MM.1S (cell line): ENCODE measurements at regions not wholly inside any gene's neighbourhood (a gene's known extent, or its start where the extent isn't known, plus 50 kb on each side); places are given as distances from the start of the nearest gene placed in this dataset.

Experiments
- DNase-seq: peaks from one replicate; pipeline ENCODE4 v3.0.0-alpha.2; 2015
- H2AFZ ChIP-seq: fragments of 300-600 bp; sonication (generic); 2 replicates; pipeline ENCODE4 v1.6.0; 2016; ENCODE audit warnings: antibody characterized with exemption, low read length
- H3F3A ChIP-seq: fragments of 300-600 bp; sonication (generic); 2 replicates; pipeline ENCODE4 v1.6.1; 2016; ENCODE audit warnings: mild to moderate bottlenecking, antibody characterized with exemption, low read length, moderate library complexity, mixed read lengths; ENCODE audit not compliant: insufficient read depth
- H3K27ac ChIP-seq: fragments of 300-600 bp; sonication (generic); 2 replicates; pipeline ENCODE4 v1.5.1; 2016; ENCODE audit warnings: mild to moderate bottlenecking, low read length
- H3K27me3 ChIP-seq: fragments of 300-600 bp; sonication (generic); replicated peaks from 2 replicates; pipeline ENCODE4 v1.6.0; 2016; ENCODE audit warnings: low read length; ENCODE audit not compliant: insufficient read depth
- H3K36me3 ChIP-seq: fragments of 300-600 bp; sonication (generic); replicated peaks from 2 replicates; pipeline ENCODE4 v1.6.1; 2016; ENCODE audit warnings: mild to moderate bottlenecking, low read length, mixed read lengths; ENCODE audit not compliant: insufficient read depth
- H3K4me1 ChIP-seq: fragments of 300-600 bp; sonication (generic); 2 replicates; pipeline ENCODE4 v1.6.1; 2016; ENCODE audit warnings: low read length, mixed read lengths
- H3K4me2 ChIP-seq: fragments of 300-600 bp; sonication (generic); 2 replicates; pipeline ENCODE4 v1.6.0; 2016; ENCODE audit warnings: low read depth, low read length
- H3K4me3 ChIP-seq: fragments of 300-600 bp; sonication (generic); 2 replicates; pipeline ENCODE4 v1.5.1; 2016; ENCODE audit warnings: low read length, mixed read lengths
- H3K79me2 ChIP-seq: fragments of 300-600 bp; sonication (generic); 2 replicates; pipeline ENCODE4 v1.6.1; 2016; ENCODE audit warnings: mixed run types, low read length, mixed read lengths
- H3K9ac ChIP-seq: fragments of 300-600 bp; sonication (generic); 2 replicates; pipeline ENCODE4 v1.6.1; 2016; ENCODE audit warnings: low read length, mixed read lengths
- H3K9me2 ChIP-seq: fragments of 300-600 bp; sonication (generic); replicated peaks from 2 replicates; pipeline ENCODE4 v1.6.1; 2016; ENCODE audit warnings: mild to moderate bottlenecking, low read length, mixed read lengths; ENCODE audit not compliant: insufficient read depth
- H3K9me3 ChIP-seq: fragments of 300-600 bp; sonication (generic); replicated peaks from 2 replicates; pipeline ENCODE4 v1.6.1; 2016; ENCODE audit warnings: mild to moderate bottlenecking, low read length, mixed read lengths; ENCODE audit not compliant: insufficient read depth
- H4K20me1 ChIP-seq: fragments of 300-600 bp; sonication (generic); 2 replicates; pipeline ENCODE4 v1.6.1; 2016; ENCODE audit warnings: mild to moderate bottlenecking, low read length, moderate library complexity, mixed read lengths; ENCODE audit not compliant: insufficient read depth
- CTCF ChIP-seq: fragments of 300-600 bp; sonication (generic); IDR thresholded peaks from 2 replicates; pipeline ENCODE4 v1.5.1; 2016; ENCODE audit warnings: antibody characterized with exemption, low read length, mixed read lengths
- EZH2 ChIP-seq: fragments of 300-600 bp; sonication (generic); optimal IDR thresholded peaks from 2 replicates; pipeline ENCODE3; 2017; ENCODE audit warnings: low read depth, mild to moderate bottlenecking, antibody characterized with exemption, low read length, mixed read lengths
- EZH2phosphoT487 ChIP-seq: fragments of 300-600 bp; sonication (generic); IDR thresholded peaks from 2 replicates; pipeline ENCODE4 v1.6.1; 2018; ENCODE audit warnings: antibody characterized with exemption, low read length

GRCh38 chr16:26273607-26274006 lies 581.8 kb downstream of the HS3ST4 start:
- H3K9me2 ChIP-seq = no peaks in the 10 kb centered on the region
- H3F3A ChIP-seq = no peaks in the 10 kb centered on the region
- H3K4me1 ChIP-seq = peaks cover 13% of the 10 kb centered on the region
- H3K27me3 ChIP-seq = no peaks in the 10 kb centered on the region
- TF ChIP-seq EZH2 (no peak), EZH2phosphoT487 (no peak), CTCF (no peak)
- H3K4me2 ChIP-seq = no peak overlapping the region
- no peak overlapping the region for H2AFZ ChIP-seq
- no peak overlapping the region for H3K27ac ChIP-seq
- no peaks in the 10 kb centered on the region for H3K9me3 ChIP-seq
- H3K36me3 ChIP-seq = no peaks in the 10 kb centered on the region
- no peaks in the 10 kb centered on the region for H4K20me1 ChIP-seq
- H3K79me2 ChIP-seq = no peaks in the 10 kb centered on the region
- H3K9ac ChIP-seq = no peak overlapping the region
- no peak for DNase-seq
- no peak overlapping the region for H3K4me3 ChIP-seq

- Histone ChIP-seq H2AFZ (no peak overlapping the region), H3K79me2 (no peaks in the 10 kb centered on the region), H3K9me2 (no peaks in the 10 kb centered on the region), H3K9me3 (no peaks in the 10 kb centered on the region), H4K20me1 (no peaks in the 10 kb centered on the region), H3F3A (no peaks in the 10 kb centered on the region), H3K4me1 (peaks cover 2% of the 10 kb centered on the region; the same call in 1 of the 2 replicates), H3K4me3 (no peak overlapping the region), H3K4me2 (no peak overlapping the region), H3K36me3 (no peaks in the 10 kb centered on the region), H3K27me3 (no peaks in the 10 kb centered on the region), H3K9ac (no peak overlapping the region), H3K27ac (no peak overlapping the region)
- TF ChIP-seq EZH2phosphoT487 = no peak
- no peak for TF ChIP-seq EZH2
- no peak for TF ChIP-seq CTCF
- DNase-seq = no peak
Measured at GRCh38 chr16:26275021-26275590, 583.3 kb downstream of the HS3ST4 start.

- Histone ChIP-seq H3K4me2 (no peak overlapping the region), H3K4me1 (no peaks in the 10 kb centered on the region), H4K20me1 (no peaks in the 10 kb centered on the region), H3K79me2 (no peaks in the 10 kb centered on the region), H3K36me3 (no peaks in the 10 kb centered on the region), H3K9me3 (no peaks in the 10 kb centered on the region), H3K9me2 (no peaks in the 10 kb centered on the region), H3K4me3 (no peak overlapping the region), H3F3A (no peaks in the 10 kb centered on the region), H3K27ac (no peak overlapping the region), H2AFZ (no peak overlapping the region), H3K27me3 (no peaks in the 10 kb centered on the region), H3K9ac (no peak overlapping the region)
- no peak for TF ChIP-seq EZH2phosphoT487
- TF ChIP-seq EZH2 = no peak
- no peak for TF ChIP-seq CTCF
- DNase-seq = no peak
Measured at GRCh38 chr16:26276289-26276688, 584.5 kb downstream of the HS3ST4 start.
